ENCODE measurements at regions not wholly inside any gene's neighbourhood (a gene's known extent, or its start where the extent isn't known, plus 50 kb on each side); places are given as distances from the start of the nearest gene placed in this dataset.
"Not testable (repeated sequence)": the region's sequence is repeated elsewhere in the genome, so short reads cannot be mapped to it uniquely, and the experiment has no call there.

- DNase-seq: peak in 1 of 51 donors; percentile 3
These were observed 104.0 kb upstream of the PPM1J start for GRCh38 chr1:112818990-112819689.

GRCh38 chr1:112817555-112818373 lies 102.6 kb upstream of the PPM1J start:
- DNase-seq: no peak

DNA sequence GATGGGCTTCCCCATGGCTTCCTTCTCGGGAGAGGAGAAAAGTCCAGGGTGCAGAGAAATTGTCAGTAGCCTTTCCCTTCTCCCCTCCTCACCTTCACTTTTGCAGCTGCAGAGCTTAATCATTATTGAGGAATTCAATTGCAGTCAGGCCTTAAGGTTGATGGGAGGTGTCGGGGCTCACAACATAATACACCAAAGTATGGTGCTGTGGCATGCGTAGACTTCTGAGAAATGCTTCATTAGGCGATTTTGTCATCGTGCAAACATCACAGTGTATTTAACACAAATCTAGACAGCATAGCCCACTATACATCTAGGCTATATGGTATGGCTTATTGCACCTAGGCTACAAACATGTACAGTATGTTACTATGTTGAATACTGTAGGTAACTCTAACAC lies 100.2 kb upstream of the PPM1J start:
- DNase-seq: no peak

GRCh38 chr1:112814645-112815044 lies 99.5 kb upstream of the PPM1J start:
- not testable (repeated sequence) for DNase-seq

- peak; percentile 7 to 85 (median 54) for DNase-seq
These were observed 93.9 kb upstream of the PPM1J start for GRCh38 chr1:112808861-112809684.

DNA sequence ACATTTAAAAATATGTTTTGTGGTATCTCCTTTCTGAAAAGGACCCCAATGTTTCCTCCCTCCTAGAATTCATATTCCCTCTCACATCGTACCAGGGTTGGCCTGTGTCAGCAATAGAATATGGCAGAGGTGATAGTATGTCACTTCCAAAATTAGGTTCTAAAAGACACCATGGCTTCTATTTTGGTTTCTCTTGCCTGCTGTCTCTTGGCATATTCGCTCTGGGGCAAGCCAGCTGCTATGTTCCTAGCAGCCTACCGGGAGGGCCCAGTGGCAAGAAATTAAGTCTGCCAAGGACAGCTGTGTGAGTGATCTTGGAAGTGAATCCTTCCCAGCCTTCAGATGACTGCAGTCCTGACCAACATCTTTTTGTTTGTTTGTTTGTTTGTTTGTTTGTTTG lies 92.9 kb upstream of the PPM1J start:
- DNase-seq: no peak

GRCh38 chr1:112807117-112807516 lies 92.0 kb upstream of the PPM1J start:
- DNase-seq: no peak

- DNase-seq: no peak
These were observed 91.0 kb upstream of the PPM1J start for GRCh38 chr1:112806090-112806642.

GRCh38 chr1:112805155-112805853 lies 90.2 kb upstream of the PPM1J start:
- DNase-seq: no peak

DNA sequence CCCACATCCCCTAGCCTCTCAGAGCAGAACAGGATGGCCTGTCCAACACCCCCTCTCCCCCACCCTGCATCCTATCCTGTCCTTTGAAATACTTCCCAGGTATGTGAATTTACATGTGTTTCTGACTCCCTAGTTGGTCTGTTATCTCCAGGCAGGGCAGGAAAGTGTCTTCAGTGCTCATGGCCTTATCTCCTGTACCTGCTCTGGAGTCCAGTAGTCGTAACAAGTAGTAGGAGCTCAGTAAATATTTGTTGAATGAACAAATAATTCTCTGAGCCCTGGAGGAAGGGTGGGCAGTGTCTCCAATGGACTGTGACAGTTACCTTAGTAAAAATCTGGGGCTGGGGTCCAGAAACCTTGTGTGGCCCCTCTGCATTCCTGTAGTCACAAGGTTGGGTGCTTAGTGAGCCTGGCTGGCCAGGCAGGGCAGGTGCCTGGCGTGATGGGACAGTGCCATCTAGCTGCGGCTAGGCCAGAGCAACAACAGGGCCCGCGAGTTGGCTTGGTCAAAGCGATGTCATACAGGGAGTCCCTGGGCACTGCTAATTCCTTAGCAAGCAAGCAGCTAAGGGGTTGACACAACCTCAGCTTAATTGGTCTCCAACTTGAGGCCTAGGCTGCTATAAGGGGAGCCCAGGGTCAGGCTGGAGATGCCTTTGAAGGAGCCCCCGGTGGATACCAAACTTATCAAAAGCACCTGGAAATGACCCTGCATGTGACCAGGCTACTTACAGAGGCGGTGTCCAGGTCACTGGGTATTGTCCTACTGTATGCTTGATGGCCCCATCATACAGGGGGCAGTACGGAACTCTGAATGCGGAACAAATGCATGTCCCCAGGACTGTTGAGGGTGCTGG lies 89.0 kb upstream of the PPM1J start:
- peak; percentile 7 to 81 (median 53) for DNase-seq

DNA sequence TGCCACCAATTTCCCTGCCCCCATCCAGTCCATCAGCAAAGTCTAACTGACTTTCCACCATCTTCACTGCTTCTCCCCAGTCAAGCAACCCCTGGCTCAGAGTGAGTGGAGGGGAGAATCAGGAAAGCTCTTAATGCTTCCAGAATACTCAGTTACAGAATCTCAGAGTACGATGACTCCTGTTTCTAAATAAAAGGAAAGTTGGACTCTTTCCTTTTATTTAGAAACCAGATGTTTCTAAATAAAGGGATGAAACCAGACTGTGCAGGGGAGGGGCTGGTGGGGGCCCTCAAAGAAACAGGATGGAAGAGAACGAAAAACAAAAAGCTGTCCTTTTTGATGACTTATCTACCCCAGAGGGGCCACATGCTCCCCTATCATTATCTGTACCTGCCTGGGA lies 85.2 kb upstream of the PPM1J start:
- DNase-seq: no peak

DNA sequence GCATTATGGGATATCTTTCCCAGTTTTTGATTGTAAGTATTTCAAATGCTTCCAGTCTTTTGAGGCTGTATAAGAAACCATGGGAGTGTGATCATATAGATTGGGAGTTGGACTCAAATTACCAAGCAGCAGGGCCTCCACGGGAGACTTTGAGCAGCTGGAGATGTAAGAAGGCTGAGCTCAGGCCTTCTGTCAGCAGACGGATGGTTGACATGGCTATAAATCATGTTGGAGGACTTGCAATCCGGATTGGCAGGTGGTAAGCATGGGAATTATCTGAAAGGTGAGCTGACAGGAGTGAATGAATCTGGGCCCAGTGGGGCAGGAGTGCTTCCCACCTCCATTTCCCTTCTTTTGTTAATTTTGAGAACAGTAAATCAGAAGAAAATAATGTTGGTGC lies 83.2 kb upstream of the PPM1J start:
- DNase-seq: no peak

GRCh38 chr1:112797224-112797623 lies 82.1 kb upstream of the PPM1J start:
- no peak for DNase-seq

- no peak for DNase-seq
These were observed 79.6 kb upstream of the PPM1J start for GRCh38 chr1:112794654-112795239.

DNA sequence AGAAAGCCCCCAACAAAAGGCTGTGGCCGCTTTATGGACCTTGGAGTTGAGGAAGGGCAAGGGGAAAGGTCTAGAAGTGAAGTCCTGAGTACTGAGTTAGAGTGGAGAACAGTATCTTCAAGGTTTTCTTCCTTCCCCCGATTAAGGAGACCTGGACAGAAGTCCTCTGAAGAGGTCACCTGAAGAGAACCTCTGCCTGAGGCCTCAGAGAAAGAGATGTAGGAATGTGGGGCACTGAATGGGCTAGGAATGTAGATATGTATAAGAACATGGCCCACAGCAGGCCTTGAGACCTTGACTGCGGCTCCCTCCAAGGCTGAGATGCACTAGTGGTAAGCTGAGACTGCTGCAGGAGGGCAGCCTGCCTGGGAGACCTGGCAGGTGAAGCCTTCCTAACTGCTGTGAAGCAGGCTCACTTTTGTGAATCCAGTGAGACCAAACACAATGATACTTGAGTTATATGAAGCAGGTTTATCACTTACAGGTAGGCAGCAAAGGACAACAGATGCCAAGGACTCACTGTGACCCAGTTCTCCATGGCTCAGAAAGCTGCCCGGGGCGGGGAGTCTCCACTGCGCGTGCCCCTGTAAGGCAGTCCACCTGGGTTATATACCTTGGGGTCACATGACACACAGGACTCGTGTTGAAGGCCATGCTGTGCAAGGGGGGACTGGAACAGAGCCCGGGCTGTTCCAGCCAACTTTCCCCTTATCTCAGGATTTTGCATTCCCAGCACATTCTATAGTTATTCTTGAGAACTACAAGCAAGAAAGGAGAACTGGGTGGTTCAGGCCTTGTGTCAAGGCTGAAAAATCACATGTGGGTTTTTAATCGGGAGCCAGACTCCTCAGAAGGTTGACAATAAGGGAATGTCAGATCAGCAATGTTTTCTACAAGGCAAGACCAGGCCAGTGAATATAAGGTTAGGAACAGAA lies 78.8 kb upstream of the PPM1J start:
- DNase-seq: no peak

DNA sequence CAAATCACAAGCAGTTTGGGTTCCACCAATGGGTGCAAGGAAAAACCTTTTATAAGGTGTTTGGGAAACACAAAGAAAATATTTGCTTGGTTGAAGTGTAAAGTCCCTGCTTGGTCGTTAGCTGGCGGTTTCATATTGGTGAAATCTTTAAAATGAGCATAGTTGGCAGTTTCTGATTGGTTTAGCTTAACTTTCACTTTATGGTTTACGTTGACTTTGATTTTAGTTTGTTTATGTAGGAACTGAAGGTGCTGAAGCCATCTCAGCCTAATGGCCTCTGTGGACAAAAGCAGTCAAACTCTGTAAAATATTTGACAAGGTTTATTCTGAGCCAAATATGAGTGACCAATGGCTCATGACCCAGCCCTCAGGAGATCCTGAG lies 76.6 kb upstream of the PPM1J start:
- no peak for DNase-seq

GRCh38 chr1:112790920-112791722 lies 76.0 kb upstream of the PPM1J start:
- no peak for DNase-seq

GRCh38 chr1:112788561-112788960 lies 73.4 kb upstream of the PPM1J start:
- no peak for DNase-seq

Data from hypothalamus (tissue), 51 donors.